ENCODE measurements at regions not wholly inside any gene's neighbourhood (a gene's known extent, or its start where the extent isn't known, plus 50 kb on each side); places are given as distances from the start of the nearest gene placed in this dataset.
"Not testable (repeated sequence)": the region's sequence is repeated elsewhere in the genome, so short reads cannot be mapped to it uniquely, and the experiment has no call there.

DNA sequence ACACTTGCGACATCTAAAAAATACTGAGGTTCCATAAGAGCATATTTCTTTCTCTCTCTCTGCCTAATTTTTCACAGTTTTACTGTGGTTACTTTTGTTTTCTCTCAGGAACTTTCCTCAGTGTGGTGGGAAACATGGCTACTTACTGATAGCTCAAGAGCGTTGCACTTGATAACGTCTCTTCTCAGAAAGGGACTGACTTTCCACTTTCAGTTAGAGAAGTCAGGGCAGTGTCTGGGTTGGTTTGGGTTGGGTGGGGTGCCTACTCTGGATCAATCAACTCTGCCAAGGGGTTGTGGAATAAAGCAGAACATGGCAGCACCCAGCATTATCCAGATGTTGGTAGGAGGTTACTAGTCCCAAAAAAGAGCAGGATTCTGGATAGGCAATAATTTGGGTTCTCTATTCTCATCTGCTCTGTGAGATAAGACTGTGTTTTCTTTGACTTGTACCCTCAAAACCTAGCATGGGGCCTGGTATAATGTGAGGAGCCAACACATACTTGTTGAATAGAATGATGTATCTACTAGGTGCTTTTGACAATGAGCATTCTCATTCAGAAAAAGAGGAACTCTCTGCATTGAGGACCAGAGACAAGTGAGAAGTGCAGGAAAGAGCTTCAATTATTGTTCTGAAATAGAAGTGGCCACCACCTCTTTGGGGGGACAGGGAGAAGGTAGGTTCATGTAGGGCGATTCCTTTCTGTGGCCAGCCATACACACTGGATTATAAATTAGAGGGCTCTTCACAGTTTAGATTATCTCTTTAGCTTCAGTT, 315.7 kb downstream of the REEP3 start:
- no peak for DNase-seq (ENCODE audit: low read depth in 4 of 4, low spot score in 1 of 4)

DNA sequence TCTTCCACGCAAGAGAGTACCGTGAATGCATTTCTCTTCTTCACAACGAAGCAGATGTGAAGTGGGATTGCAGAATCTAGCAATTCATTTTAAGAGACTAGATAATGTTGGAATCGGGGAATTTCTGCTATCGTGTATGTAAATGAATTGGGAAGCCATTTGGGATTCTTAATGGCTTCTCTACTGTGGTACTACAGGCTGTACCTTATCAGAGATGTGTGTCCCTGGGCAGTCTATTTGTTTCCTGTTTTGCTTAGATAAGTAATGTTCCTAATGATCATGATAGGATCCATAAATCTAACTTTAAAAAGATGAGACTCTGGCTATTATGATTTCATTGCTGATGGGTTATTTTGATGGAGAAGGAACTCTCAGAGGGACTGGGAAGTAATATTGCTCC, 320.6 kb downstream of the REEP3 start:
- DNase-seq (ENCODE audit: low read depth in 4 of 4, low spot score in 1 of 4) = no peak

DNA sequence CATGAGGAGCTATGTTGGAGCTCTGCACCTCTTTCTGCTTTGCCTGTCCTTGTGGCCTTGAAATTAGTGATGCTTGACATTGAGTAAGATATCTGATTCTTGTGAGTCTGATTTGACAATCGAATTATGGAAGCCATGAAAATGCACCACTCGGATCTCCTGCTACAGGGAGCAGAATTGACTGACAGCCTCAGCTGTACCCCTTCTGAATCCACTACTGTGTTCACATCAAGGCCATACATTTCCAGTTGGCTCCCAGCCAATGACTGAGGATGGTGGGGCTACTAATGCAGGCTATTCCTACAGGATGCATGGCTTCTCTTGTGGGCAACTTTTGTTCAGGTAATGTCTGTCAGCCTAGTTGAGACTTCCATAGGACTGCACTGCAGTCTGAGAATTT, 321.9 kb downstream of the REEP3 start:
- no peak for DNase-seq (ENCODE audit: low read depth in 4 of 4, low spot score in 1 of 4)

DNA sequence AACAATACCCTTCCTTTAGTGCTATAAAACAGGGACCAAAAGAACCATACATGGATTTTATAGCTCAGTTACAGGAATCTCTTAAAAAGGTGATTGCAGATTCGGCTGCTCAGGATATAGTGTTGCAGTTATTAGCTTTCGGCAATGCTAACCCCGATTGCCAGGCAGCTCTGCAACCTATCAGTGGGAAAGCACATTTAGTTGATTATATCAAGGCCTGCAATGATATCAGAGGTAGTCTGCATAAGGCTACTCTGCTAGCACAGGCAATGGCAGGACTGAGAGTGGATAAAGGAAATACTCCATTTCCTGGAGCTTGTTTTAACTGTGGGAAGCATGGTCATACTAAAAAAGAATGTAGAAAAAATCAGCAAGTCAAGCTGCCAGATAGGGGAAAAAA, 327.7 kb downstream of the REEP3 start:
- DNase-seq (ENCODE audit: low read depth in 4 of 4, low spot score in 1 of 4) = not testable (repeated sequence)

DNA sequence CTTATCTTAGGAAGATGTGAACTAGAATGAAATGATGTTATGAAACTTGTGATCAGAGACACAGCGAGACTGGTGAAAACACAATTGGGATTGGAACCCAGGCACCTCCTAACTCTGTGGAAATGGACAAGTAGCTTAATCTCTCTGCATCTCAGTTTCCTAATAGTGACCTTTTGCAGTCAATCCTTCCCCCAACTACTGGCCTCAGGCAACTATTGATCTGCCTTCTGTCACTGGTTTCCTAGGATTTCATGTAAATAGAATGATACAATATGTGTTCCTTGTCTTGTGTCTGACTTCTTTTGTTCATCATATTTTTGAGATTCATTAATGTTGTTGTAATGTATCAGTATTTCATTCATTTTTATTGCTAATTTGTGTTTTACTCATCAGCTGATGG, 341.7 kb downstream of the REEP3 start:
- no peak for DNase-seq (ENCODE audit: low read depth in 4 of 4, low spot score in 1 of 4)

DNA sequence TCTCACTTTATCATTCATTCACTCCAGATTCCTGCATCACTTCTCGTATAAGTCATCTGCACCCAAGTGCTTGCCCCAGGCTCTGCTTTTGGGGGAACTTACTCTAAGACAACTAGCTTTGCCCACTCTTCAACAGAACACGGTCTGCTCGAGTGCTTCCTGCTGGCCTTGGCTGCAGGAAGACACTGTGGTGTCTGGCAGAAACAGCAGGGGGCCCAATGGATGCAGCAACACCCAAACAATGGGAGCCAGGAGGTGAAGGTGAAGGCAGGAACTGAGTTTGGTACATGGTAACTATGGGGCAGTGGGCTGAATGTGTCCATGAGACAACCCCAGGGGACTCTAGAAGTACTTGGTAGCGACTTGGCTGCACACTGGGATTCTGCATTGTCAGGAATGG, 344.0 kb downstream of the REEP3 start:
- no peak for DNase-seq (ENCODE audit: low read depth in 4 of 4, low spot score in 1 of 4)

DNA sequence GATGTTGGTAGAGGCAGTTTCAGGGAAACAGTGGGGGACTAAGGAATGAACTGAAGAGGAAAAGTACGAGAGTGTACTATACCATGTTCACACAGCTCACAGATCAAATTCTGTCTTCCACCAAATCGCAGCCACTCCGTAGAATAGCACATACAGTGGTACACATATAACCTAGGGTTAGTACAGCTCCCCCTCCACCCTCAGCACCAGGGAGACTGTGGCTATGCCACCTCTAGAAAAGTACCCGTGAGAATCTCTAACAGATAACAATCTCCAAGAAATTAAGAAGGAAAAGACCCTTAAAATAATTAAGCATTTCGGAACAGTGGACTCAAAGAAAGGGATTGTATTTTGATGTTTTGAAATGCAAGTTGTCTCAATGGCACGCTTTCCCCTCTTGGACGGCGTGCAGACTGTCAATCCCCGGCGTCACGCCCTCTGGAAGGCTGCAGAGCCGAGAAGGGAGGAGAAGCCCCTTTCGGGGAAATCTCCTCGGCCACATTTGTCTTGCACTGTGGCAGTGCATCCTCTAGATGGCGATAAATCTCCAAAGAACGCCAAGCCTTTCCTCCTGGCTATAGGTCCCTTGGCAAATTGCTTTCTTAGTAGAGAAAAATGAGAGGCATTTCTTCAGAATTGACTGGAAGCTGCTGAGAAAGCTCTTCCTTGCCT, 345.0 kb downstream of the REEP3 start:
- peak in 3 of 4 experiments; percentile 7 to 19 (median 15) for DNase-seq (ENCODE audit: low read depth in 4 of 4, low spot score in 1 of 4)

DNA sequence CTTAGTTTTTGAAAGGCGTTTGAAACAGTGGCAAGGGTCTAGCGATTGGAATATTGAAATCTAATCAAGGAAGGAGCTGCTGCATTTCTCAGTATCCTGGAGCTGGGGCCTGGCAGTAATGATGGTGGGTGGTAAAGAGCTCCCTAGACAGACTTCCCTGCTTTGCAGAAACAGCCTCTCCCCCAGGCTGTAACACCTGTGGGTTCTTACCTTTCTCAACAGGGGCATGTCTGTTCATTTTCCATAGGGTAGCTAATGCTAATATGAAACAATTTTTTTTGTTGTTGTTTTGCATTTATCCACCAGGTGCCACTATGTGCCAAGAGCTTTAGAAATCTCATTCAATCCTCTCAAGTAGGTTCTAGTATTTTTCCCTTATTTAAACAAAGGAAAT, 345.5 kb downstream of the REEP3 start:
- DNase-seq (ENCODE audit: low read depth in 4 of 4, low spot score in 1 of 4) = no peak

DNA sequence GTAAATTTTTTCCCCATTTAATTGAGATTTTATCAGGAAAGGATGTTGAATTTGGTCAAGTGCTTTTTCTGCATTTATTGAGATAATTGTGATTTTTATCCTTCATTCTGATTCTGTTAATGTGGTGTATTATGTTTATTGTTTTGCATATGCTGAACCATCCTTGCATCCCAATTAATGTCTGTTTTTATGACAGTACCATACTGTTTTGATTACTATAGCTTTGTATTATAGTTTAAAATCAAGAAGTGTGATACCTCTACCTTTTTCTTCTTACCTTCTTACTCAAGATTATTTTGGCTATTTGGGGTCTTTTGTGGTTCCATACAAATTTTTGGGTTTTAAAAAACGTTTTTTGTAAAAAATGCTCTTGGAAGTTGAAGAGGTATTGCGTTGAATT, 357.2 kb downstream of the REEP3 start:
- no peak for DNase-seq (ENCODE audit: low read depth in 4 of 4, low spot score in 1 of 4)

DNA sequence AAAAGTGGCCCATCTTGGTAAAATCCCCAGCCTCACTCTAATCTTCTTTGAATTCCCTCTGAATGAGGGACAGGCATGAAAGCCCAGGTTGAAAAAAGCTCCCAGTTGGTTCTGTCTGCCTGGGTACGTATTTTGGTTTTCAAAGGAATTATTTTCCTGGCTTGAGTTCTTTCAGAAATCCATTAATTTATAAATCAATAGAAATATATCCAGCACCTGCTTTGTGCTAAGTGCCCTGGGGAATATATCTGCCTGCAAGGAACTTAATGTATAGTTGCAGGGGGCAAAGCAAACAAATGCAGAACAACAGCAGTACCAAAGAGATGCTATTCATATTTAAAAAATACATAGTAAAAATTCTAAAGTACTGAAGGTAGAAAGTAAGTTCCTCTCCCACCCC, 362.7 kb downstream of the REEP3 start:
- no peak for DNase-seq (ENCODE audit: low read depth in 4 of 4, low spot score in 1 of 4)

DNA sequence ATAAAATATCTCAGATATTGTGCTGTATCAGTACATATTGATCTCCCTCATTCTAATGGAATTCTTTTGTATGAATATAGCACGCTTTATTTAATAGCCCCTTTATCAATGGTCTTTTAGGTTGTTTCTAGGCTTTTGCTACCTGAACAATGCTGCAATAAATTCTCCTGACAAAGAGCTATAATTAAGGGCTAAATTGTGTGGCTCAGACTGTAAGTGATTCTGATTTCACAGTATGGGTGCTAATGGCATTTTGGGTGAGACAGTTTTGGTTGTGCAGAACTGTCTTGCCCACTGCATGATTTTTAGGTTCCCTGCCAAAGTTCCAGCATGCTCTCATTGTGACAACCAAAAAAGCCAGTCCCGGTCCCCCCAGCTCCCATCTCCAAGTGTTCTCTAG, 363.2 kb downstream of the REEP3 start:
- no peak for DNase-seq (ENCODE audit: low read depth in 4 of 4, low spot score in 1 of 4)

DNA sequence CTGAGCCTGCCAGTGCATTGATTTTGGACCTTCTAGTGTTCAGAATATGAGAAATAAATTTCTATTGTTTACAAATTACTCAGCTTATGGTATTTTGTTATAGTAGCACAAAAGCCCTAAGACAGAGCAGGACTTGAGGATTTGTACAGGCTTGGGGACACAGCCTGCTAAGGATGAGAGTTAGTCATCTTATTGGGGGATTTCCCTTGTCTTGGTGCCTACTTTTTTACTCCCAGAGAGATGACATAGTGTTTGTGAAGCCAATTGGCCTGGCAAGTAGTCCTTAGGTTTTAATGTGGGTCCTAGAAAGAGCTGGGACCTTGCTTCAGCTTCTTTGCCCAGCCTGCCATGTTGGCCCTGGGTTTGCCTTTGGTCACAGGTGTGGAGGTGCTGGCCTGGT, 364.0 kb downstream of the REEP3 start:
- no peak for DNase-seq (ENCODE audit: low read depth in 4 of 4, low spot score in 1 of 4)

DNA sequence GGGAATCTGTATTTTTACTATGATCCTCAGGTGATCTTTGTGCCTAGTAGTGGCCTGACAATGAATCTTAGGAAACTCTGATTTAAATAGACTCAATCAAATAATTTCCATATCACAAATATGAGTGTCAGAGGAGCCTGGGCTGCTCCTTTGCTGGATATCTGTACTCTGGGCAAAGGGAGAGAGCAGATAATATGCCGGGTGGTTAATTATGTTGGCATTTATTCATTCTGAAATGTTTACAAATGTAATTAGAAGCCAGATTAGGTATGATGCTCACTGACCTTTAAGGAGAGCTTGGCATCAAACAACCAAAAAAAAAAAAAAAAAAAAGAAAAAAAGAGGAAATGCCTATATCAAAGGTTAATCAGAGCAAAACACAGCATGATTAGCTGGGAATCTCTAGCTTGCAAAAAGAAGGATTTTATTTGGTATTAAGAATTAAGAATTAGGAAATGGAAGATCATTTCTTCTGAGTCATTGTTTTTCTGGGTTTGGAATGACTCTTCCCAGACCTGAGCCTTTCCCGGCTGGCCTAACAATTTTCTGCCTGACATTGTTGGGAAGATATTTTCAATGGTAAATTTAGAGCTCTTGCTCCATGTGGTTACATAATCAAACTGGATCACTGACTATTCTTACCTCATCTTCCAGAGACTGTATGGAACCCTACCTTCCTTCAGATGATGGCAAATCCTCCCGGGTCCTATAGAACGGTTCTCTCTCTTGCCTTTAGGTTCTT, 365.3 kb downstream of the REEP3 start:
- DNase-seq (ENCODE audit: low read depth in 4 of 4, low spot score in 1 of 4) = no peak

DNA sequence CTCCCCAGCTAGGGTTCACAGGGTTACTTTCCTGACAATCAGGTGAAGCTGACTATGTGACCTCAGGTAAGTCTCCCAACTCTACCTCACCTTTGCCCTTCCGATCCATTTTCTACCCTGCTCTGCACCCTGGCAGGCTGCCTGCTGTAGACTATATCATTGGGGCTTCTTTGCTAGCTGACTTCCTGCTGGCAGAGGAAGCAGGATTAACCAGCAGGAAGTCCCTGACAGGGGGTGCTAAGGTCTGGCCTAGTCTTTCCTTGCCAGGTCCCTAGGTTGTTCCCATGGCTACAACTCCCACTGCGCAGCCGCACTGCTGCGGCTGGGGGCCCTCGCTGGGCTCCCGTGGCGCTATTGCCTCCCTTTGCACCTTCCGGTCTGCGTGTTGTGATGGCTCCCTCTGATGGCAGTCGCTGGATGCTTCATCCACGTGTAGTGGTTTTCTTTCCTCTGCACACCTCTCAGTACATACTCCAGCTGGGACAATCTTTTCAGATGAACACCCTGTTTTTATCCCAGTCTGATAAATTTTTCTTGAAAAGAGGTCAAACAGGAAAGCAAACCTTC, 365.9 kb downstream of the REEP3 start:
- DNase-seq (ENCODE audit: low read depth in 4 of 4, low spot score in 1 of 4) = no peak

DNA sequence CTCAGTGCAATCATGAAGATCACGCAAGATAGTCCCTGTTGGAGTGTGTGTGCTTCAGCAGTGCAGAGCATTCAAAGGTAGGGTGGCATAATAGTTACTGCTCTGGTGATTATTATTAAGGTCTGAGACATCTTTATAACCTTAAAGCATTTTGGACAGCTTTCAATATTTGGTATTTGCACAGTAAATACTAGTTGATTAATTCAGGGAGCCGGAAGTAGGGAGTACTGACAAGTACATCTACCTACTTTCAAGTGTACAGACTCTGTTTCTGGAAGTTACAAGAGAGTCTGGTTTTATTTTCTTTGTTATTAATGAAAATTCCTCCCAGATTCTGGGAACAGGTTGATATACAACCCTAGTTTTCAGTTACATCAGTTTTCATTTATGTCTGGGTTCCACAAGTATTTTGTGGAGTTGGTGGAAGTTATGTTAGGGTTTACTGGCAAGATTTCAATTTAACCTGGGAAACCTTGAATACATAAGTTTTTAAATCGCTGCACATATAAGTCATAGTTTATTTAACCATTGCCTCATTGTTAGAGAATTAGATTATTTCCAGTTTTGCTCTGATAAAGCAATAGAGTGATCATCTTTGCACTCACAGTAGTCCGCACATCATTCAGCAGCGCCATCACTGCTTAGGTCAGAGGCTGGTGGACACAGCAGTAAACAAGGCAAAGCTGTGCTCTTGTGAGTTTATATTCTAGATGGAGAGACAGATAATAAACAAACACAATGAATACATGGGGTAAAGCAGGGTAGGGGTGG, 366.6 kb downstream of the REEP3 start:
- DNase-seq (ENCODE audit: low read depth in 4 of 4, low spot score in 1 of 4) = no peak

DNA sequence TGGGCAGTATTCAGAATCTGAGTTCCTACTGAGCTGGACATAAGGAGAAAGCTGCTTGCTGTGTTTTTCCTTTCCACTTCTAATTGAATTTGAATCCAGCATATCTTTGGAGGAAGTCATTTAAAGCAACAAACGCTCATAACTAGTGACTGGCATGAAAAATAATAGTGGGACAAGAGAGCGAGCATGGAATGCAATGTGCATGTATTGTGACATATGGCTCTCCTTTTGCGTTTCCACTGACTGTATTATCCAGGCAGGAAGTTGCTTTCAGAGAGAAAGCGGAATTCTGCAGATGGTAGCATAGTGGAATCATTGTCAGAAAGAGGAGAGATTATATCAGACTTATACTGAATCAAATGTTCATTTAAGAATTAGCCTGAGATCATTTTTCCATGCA, 368.6 kb downstream of the REEP3 start:
- DNase-seq (ENCODE audit: low read depth in 4 of 4, low spot score in 1 of 4) = no peak

DNA sequence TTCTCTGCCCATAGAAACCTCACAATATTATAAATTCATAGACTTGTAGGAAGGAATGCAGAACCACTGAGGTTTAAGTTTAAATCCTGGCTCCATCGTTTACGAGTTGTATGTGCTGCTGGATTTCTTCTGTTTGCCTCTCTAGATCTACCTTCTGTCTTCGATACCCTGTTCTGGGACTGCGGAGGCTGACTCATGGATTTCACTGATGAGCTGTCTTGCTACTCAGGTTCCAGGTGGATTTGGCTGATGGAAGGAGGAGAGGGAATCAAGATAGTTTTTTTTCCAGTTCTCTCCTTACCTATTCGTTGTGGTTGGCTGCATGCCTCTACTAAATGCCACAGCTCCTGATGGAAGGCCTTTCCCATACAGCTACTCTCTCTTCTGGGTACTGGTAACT, 375.8 kb downstream of the REEP3 start:
- no peak for DNase-seq (ENCODE audit: low read depth in 4 of 4, low spot score in 1 of 4)

DNA sequence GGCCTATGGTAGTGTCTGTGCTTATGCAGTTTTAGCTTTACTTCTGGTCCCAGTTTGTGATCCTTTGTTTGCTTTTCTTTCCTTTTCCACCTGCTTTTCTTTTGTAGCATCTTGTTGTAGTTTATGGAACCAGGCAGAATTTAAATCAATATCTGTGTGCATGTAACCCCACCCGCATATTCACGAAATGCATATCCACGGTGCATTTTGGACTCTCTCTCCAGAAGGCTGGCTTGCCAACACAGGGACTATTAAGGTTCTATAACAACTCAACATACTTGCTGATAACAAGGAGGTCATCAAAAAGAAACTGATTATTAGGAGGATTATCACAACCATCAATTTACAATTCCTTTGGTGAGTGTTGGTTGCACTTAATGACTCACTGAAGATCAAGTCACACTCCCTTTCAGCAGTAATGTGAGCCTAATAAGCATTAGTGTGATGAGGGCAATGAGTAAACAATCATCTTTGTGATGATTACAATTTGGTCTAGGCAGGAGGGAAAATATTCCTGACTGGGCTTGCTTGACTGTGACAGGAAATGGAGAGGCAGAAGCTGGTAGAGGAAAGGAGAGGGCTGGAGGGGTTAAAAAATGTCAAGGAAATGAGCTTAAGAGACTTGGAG, 378.6 kb downstream of the REEP3 start:
- DNase-seq (ENCODE audit: low read depth in 4 of 4, low spot score in 1 of 4) = no peak

DNA sequence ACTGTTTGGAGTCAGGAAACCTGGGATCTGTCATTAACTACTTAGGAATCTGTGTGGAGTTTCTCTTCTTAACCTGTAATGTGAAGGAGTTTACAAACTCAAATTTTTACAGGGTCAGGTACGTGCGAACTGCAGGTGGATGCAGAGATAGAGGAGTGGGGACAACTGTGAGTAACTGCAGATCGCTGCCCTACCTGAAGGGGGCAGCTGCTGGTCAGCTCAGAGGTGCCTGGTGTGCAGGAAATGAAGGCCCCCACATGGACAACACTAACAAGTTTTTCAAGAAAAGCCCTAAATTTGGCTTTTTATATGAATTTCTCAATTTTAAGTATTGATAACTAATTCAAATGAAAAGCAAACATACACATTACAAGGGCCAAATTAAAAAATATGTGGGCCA, 380.0 kb downstream of the REEP3 start:
- no peak for DNase-seq (ENCODE audit: low read depth in 4 of 4, low spot score in 1 of 4)

DNA sequence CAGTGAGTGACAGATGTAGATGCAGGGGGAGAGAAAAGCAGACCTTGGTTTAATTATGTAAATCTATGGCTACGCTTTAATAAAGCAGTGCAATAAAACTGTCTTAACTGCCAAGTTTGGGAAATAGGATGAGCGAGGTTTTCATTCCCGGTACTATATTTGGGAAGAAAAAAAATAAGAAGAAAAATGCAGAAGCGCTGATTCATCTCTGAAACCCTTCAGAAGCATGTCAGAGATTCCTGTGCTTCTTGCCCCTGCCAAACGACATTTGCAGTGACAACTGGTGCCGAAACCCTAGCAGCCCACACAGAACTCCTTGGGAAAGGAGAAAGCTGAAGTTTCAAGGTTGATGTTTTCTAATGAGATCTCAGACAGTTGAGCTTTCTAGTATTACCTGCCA, 380.7 kb downstream of the REEP3 start:
- no peak for DNase-seq (ENCODE audit: low read depth in 4 of 4, low spot score in 1 of 4)

DNA sequence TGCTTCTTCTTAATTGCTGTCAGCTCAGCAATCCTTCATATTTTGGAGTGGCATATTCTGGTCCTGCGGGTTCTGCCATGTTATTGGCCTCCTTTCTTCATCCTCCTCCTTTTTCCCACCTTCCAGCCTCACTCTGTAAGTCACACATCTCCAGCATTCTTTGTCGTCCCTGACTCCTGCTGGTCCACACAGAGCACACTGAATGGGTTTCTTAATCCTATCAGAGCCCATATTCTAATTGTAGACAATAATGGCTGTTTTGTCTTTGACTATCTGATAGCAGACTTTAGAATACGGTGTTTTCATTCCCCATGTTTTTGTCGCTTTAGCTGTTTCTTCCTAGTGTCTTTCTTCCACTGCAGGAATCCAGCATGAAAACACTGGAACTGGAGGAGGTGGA, 389.6 kb downstream of the REEP3 start:
- no peak for DNase-seq (ENCODE audit: low read depth in 4 of 4, low spot score in 1 of 4)

Measured in stimulated activated CD4-positive, alpha-beta T cell treated with anti-CD3 and anti-CD28 coated beads, Interleukin-1b, Interleukin-23, amount 100 ng/mL, for 24 hours (primary cell).